GM23248 (cell line): ENCODE measurements at regions not wholly inside any gene's neighbourhood (a gene's known extent, or its start where the extent isn't known, plus 50 kb on each side); places are given as distances from the start of the nearest gene placed in this dataset.

ENCODE experiments used
- EZH2 ChIP-seq: fragments of 200-600 bp; sonication (generic); IDR thresholded peaks from 2 replicates; pipeline ENCODE4 v1.6.1; 2018; ENCODE audit warnings: antibody characterized with exemption, mild to moderate bottlenecking; ENCODE audit not compliant: insufficient read depth, poor library complexity, severe bottlenecking
- EZH2phosphoT487 ChIP-seq: fragments of 200-600 bp; sonication (generic); IDR thresholded peaks from 2 replicates; pipeline ENCODE4 v1.6.1; 2018; ENCODE audit warnings: antibody characterized with exemption, moderate library complexity, mild to moderate bottlenecking, low read depth; ENCODE audit not compliant: insufficient read depth

- TF ChIP-seq EZH2phosphoT487: no peak
- no peak for TF ChIP-seq EZH2
These were observed 118.9 kb downstream of the DACT2 start for GRCh38 chr6:168200571-168201134.
